ENCODE measurements at regions not wholly inside any gene's neighbourhood (a gene's known extent, or its start where the extent isn't known, plus 50 kb on each side); places are given as distances from the start of the nearest gene placed in this dataset.

- no peak for TF ChIP-seq CTCF (IDR thresholded peaks at IDR 0.05; ENCODE audit: borderline replicate concordance, insufficient read depth, low read depth, low read length)
- peak overlapping the region; percentile 26 for H3K4me3 ChIP-seq (ENCODE audit: low read depth, low read length)
Observed at GRCh38 chr3:72176537-72177041, 391.6 kb upstream of the PROK2 start.

- no peak overlapping the region for H3K4me3 ChIP-seq (ENCODE audit: low read depth, low read length)
- TF ChIP-seq CTCF (IDR thresholded peaks at IDR 0.05; ENCODE audit: borderline replicate concordance, insufficient read depth, low read depth, low read length), result no peak
Observed at GRCh38 chr3:72175296-72175858, 390.4 kb upstream of the PROK2 start.

DNA sequence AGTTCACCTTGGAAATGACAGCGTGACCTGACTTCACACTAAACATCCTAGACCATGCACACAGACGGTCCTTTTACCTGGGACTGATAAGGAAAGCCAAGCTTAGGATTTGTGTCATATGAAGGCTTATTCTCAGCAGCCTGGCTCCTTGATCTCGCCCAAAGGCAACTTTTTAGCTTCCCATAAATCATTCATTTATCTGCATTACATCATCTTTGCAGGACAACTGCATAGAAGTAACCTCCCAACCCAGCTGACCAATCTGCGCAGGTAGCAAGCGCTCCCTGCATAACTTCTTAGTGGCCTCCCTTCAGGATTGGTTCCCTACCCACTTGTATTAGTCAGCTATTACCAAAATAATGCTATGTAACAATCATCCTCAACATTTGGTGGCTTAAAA is 389.9 kb upstream of the PROK2 start:
- TF ChIP-seq CTCF (IDR thresholded peaks at IDR 0.05; ENCODE audit: borderline replicate concordance, insufficient read depth, low read depth, low read length), result no peak
- H3K4me3 ChIP-seq (ENCODE audit: low read depth, low read length), result no peak overlapping the region

DNA sequence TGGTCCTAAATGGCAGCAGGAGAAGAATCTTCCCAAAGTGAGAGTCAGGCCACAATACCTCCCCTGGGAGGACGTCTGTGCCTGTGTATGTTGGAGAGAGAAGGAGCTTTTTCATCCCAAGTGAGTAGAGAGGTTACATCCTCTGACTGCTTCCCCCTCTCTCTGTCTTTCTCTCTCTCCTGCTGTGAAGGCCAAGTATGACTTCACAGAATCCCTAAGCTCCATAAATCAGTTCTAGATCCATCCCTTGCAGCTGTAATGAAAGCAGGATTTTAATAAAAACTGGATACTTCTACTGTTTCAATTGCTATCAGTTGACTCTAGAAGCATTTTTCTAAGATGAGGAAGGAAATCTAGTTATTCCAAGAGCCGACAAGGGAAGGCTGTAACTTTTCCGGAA is 389.1 kb upstream of the PROK2 start:
- no peak overlapping the region for H3K4me3 ChIP-seq (ENCODE audit: low read depth, low read length)
- no peak for TF ChIP-seq CTCF (IDR thresholded peaks at IDR 0.05; ENCODE audit: borderline replicate concordance, insufficient read depth, low read depth, low read length)

DNA sequence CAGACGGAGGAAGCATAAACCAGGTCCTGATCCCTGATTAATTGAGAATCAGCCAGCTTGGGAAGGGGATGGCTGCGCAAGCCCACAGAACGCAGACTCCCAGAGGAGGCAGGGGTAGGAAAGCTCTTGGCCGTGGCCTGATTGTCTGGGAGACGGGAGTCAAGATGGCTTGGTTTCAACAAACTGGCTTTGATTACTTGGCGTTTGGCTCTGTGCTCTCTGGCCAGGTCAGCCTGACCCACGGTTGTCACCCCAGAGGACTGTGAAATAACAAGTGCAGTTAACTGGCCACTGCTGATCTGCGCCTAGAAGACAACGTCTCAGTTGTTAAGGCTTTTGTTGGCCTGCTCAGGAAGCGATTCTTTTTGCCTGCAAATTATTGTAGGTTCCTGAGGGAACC is 387.0 kb upstream of the PROK2 start:
- H3K4me3 ChIP-seq (ENCODE audit: low read depth, low read length), result no peak overlapping the region
- TF ChIP-seq CTCF (IDR thresholded peaks at IDR 0.05; ENCODE audit: borderline replicate concordance, insufficient read depth, low read depth, low read length), result no peak

DNA sequence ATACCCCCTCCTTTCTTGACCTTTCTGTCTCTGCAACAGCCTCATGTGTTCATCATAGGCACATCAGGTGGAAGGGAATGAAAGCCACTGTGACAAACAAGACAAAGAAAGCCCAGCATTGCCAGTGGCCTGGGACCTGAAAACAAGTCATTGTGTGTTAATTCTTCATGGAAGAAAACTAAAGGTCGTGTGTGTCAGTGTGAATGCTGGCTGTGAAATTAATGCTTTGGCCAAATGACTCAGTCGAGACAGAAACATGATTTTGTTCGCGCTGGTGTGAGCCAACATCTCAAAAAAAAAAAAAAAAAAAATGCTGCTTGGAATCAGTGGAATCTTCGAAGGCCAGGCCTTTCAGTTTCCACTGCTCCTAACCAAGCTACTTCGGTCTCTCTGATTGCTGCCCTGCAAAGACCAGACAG is 386.5 kb upstream of the PROK2 start:
- TF ChIP-seq CTCF (IDR thresholded peaks at IDR 0.05; ENCODE audit: borderline replicate concordance, insufficient read depth, low read depth, low read length), result no peak
- H3K4me3 ChIP-seq (ENCODE audit: low read depth, low read length), result no peak overlapping the region

Measured in GM12875 (cell line).